ENCODE measurements at regions not wholly inside any gene's neighbourhood (a gene's known extent, or its start where the extent isn't known, plus 50 kb on each side); places are given as distances from the start of the nearest gene placed in this dataset.

- peak; percentile 83 for DNase-seq
Observed at GRCh38 chr13:33723772-33724435, 94.0 kb upstream of the RFC3 start.

- no peak for DNase-seq
Observed at GRCh38 chr13:33725340-33725739, 92.6 kb upstream of the RFC3 start.

GRCh38 chr13:33727297-33728083 is 90.5 kb upstream of the RFC3 start:
- no peak for DNase-seq

- DNase-seq: no peak
Observed at GRCh38 chr13:33728271-33729037, 89.5 kb upstream of the RFC3 start.

- DNase-seq: no peak
Observed at GRCh38 chr13:33730147-33730546, 87.8 kb upstream of the RFC3 start.

- no peak for DNase-seq
Observed at GRCh38 chr13:33730619-33731018, 87.3 kb upstream of the RFC3 start.

- no peak for DNase-seq
Observed at GRCh38 chr13:33735276-33735675, 82.7 kb upstream of the RFC3 start.

- DNase-seq: no peak
Observed at GRCh38 chr13:33739254-33739653, 78.7 kb upstream of the RFC3 start.

GRCh38 chr13:33740134-33740538 is 77.8 kb upstream of the RFC3 start:
- DNase-seq: no peak

- no peak for DNase-seq
Observed at GRCh38 chr13:33742321-33742720, 75.6 kb upstream of the RFC3 start.

- no peak for DNase-seq
Observed at GRCh38 chr13:33743438-33744368, 74.2 kb upstream of the RFC3 start.

GRCh38 chr13:33744589-33745369 is 73.2 kb upstream of the RFC3 start:
- DNase-seq: no peak

- DNase-seq: no peak
Observed at GRCh38 chr13:33745370-33746324, 72.3 kb upstream of the RFC3 start.

GRCh38 chr13:33746867-33747266 is 71.1 kb upstream of the RFC3 start:
- no peak for DNase-seq

GRCh38 chr13:33751151-33751550 is 66.8 kb upstream of the RFC3 start:
- no peak for DNase-seq

- no peak for DNase-seq
Observed at GRCh38 chr13:33752094-33752493, 65.9 kb upstream of the RFC3 start.

GRCh38 chr13:33752597-33752996 is 65.4 kb upstream of the RFC3 start:
- DNase-seq: no peak

- no peak for DNase-seq
Observed at GRCh38 chr13:33756929-33757328, 61.0 kb upstream of the RFC3 start.

GRCh38 chr13:33757713-33758112 is 60.2 kb upstream of the RFC3 start:
- DNase-seq: no peak

GRCh38 chr13:33758113-33758512 is 59.8 kb upstream of the RFC3 start:
- DNase-seq: no peak

GRCh38 chr13:33761740-33762139 is 56.2 kb upstream of the RFC3 start:
- no peak for DNase-seq

Measured in islet precursor cell (in vitro differentiated cells).